Lung microvascular endothelial cell (primary cell): ENCODE measurements at regions not wholly inside any gene's neighbourhood (a gene's known extent, or its start where the extent isn't known, plus 50 kb on each side); places are given as distances from the start of the nearest gene placed in this dataset.
"Not testable (repeated sequence)": the region's sequence is repeated elsewhere in the genome, so short reads cannot be mapped to it uniquely, and the experiment has no call there.

ENCODE experiments used
- DNase-seq, 2 donors: peaks; one replicate each; pipeline versions ENCODE4 v3.0.0 to v3.0.0-alpha.2; 2010; ENCODE audit warnings: low read depth in 2 of 2

DNA sequence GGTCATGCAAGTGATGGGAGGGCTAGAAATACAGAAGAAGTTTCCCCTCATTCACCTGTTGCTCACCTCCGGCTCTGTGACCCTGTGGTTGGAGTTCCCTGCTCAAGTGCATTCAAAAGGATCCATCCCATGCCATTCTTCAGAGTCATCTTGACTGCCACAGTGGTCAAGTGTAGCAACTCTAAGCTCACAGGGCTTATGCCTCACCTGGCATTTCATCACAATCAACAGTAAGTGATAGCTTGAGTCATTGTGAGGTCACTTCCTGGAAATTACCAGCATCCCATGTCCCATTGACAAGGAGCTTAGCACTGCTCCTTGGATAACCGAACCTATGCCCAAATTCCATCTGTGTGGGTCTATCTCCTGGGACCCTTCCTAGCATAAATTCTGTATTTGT, 55.6 kb downstream of the OR4C45 start:
- no peak for DNase-seq

- DNase-seq, result no peak
These were observed 65.6 kb downstream of the OR4C45 start for GRCh38 chr11:50098186-50098725.

DNA sequence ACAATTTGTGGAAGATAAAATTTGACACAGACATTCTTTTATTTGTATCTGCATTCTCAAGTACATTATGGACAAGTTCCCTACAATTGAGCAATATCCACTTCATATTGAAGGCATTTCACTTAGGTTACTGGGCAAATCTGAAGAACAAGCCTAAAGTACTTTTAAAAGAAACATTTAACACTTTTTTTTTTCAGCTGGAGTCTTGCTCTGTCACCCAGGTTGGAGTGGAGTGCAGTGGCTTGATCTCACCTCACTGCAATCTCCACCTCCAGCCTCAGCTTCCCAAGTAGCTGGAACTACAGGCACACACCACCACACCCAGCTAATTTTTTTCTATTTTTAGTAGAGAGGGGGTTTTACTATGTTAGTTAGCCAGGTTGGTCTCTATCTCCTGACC, 70.2 kb downstream of the OR4C45 start:
- DNase-seq, result no peak

DNA sequence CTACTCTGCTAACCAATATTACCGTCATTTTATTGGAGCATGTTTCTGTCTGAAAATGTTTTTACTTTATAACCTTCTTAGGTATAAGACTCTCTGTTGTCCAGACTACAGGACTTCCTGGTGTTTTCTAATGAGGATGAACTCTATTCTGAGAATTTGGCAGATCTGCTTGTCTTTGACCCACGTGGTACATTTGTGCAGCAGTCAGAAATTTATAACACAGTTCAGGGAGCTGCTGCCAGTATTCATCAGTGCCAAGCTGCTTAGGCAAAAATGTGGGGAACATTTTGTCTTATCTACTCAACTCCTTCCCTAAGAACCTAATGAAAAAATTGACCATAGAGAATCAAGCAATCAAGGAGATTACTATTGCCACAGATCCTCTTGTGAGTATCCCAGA, 108.0 kb downstream of the OR4C45 start:
- not testable (repeated sequence) for DNase-seq

DNA sequence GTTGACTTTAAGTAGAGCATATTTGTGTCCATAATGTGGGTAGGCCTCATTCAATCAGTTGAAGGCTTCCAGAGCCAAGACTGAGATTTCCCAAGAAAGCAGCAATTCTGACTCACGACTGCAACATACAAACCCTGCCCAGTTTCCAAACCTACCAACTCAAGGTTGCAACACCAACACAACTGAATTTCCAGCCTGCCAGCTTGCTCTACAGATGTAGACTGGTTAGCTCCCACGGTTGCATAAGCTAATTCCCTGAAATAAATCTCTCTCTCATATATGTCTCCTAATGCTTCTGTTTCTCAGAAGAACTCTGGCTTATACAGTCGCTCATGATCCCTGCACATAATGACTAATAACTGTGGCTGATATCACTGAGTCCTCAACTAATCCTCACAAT, 113.6 kb downstream of the OR4C45 start:
- not testable (repeated sequence) for DNase-seq

- DNase-seq, result not testable (repeated sequence)
These were observed 115.3 kb downstream of the OR4C45 start for GRCh38 chr11:50147946-50148345.

DNA sequence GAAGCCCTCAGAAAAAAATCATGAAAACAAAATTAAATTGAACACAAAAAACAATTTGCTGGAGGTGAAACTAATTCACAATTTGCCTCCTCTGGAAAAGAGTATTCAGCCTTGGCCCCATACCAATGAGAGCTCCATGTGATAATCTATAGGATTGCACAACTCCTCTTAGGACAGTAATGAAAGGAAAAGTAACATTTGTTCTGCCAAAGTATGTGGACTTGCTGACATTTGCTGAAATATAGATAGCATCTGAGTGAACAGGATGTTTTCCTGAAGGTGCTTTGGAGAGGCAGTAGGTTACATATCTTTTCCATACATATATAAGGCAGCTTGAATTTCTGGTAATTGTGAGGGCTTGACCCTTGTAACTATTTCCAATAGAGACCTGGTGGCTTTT, 122.8 kb downstream of the OR4C45 start:
- DNase-seq, result no peak

- no peak for DNase-seq
These were observed 131.4 kb downstream of the OR4C45 start for GRCh38 chr11:50164050-50164449.

- no peak for DNase-seq
These were observed 137.0 kb downstream of the OR4C45 start for GRCh38 chr11:50169634-50170033.

DNA sequence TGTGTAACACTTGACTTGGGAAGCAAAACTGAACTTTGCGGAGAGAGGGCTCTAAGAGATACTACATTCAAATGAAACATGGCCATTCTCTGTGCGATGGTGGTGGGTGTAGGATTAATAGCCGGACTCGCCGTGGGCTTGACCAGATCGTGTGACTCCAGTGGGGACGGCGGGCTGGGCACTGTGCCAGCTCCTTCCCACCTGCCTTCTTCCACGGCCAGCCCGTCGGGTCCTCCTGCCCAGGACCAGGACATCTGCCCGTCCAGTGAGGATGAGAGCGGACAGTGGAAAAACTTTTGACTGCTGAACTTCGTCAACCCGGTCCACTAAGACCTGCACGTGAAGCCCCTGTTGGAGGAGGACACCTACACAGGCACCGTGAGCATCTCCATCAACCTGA, 137.4 kb downstream of the OR4C45 start:
- no peak for DNase-seq

- peak in 1 of 2 donors; percentile 0 for DNase-seq
These were observed 141.5 kb downstream of the OR4C45 start for GRCh38 chr11:50174189-50174588.

DNA sequence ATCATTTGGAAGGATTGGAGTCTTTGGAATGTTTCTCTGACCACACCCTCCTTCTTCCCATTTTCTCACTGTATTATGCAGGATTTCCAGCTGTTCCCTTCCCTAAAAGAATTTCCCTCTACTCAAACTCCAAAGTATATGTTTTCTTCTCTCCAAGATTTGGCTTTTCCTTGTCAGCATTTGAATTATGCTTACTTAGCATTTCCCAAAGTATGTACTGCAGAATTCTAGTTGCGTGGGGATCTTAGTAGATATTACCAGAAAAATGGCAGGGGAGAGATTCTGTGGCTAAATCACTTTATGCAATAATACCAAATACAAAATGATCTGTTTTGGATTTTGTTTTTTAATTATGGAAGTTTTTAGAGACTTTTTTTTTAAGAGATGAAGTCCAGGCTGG, 142.3 kb downstream of the OR4C45 start:
- DNase-seq, result no peak

GRCh38 chr11:50178737-50179136, 146.1 kb downstream of the OR4C45 start:
- DNase-seq, result no peak

- DNase-seq, result no peak
These were observed 148.7 kb downstream of the OR4C45 start for GRCh38 chr11:50181334-50181733.

- DNase-seq, result no peak
These were observed 149.8 kb downstream of the OR4C45 start for GRCh38 chr11:50182486-50182885.

DNA sequence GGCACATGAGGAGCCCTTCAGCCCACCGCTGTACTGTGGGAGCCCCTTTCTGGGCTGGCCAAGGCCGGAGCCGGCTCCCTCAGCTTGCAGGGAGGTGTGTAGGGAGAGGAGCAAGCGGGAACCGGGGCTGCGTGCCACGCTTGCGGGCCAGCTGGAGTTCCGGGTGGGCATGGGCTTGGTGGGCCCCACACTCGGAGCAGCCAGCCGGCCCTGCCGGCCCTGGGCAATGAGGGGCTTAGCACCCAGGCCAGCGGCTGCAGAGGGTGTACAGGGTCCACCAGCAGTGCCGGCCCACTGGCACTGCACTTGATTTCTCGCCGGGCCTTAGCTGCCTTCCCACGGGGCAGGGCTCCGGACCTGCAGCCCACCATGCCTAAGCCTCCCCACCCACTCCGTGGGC, 150.5 kb downstream of the OR4C45 start:
- DNase-seq, result not testable (repeated sequence)

- DNase-seq, result no peak
These were observed 153.5 kb downstream of the OR4C45 start for GRCh38 chr11:50186146-50186545.

GRCh38 chr11:50187220-50187619, 154.5 kb downstream of the OR4C45 start:
- no peak for DNase-seq

GRCh38 chr11:50188040-50188439, 155.4 kb downstream of the OR4C45 start:
- no peak for DNase-seq

DNA sequence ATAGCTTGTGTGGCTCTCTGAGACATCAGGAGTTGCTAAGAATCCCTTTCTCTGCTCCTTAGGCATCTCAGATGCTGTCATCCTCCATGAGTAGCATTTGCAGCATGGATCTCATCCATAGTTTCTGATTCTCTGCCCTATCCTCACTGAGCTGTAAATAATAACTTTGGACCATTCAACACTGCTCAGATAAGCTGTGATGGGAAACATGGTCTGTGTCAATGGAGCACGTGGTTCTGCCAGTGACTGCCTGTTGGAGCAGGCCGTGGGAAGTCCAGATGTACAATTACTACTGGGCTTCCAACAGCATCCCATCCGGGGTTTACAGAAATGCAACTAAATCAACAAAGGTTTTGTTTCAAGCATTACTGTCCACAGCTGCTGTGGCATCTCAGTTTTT, 160.1 kb downstream of the OR4C45 start:
- DNase-seq, result no peak

- no peak for DNase-seq
These were observed 181.7 kb downstream of the OR4C45 start for GRCh38 chr11:50214376-50214775.

GRCh38 chr11:50220651-50221050, 188.0 kb downstream of the OR4C45 start:
- no peak for DNase-seq

DNA sequence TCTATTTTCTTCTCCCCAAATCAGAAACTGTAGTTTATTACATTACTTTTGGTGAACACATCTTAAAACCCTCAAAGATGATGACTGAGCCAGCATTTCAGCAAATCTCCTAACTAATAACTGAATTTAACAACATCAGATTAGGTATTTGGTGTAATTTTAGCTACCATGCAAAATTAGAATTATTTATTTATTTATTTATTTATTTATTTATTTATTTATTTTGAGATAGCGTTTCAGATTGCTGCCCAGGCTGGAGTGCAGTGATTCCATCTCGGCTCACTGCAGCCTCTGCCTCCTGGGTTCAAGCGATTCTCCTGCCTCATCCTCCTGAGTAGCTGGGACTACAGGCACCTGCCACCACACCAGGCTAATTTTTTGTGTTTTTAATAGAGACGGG, 205.7 kb downstream of the OR4C45 start:
- not testable (repeated sequence) for DNase-seq

- DNase-seq, result no peak
These were observed 213.5 kb downstream of the OR4C45 start for GRCh38 chr11:50246183-50246582.
